ENCODE measurements at regions not wholly inside any gene's neighbourhood (a gene's known extent, or its start where the extent isn't known, plus 50 kb on each side); places are given as distances from the start of the nearest gene placed in this dataset.

- DNase-seq (ENCODE audit: low read depth, low spot score) = no peak
Observed at GRCh38 chr6:167049275-167049674, 50.1 kb downstream of the CEP43 start.

GRCh38 chr6:167050903-167051302 is 51.7 kb downstream of the CEP43 start:
- no peak for DNase-seq (ENCODE audit: low read depth, low spot score)

- DNase-seq (ENCODE audit: low read depth, low spot score) = no peak
Observed at GRCh38 chr6:167053895-167054530, 54.8 kb downstream of the CEP43 start.

DNA sequence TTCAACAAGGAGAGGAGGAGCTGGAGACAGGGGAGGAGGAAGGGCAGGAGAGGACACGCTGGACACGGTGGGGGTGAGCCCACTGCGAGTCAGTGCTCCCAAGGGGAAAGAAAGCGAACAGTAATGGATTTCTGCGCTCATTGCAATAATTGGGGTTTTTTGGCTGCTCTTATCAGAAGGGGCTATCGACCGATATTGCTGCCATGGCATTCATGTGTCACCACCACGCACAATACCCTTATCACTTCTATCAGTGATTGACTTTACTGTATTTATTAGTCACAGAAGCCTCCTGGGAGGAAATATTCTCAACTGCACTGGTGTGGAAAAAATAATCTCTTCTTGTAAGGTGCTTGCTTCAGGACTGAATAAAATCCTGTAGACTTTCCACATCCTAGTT is 55.8 kb downstream of the CEP43 start:
- no peak for DNase-seq (ENCODE audit: low read depth, low spot score)

GRCh38 chr6:167056370-167056769 is 57.2 kb downstream of the CEP43 start:
- DNase-seq (ENCODE audit: low read depth, low spot score) = peak; percentile 89

GRCh38 chr6:167058261-167058660 is 59.1 kb downstream of the CEP43 start:
- DNase-seq (ENCODE audit: low read depth, low spot score) = peak; percentile 92
